T47D (cell line): ENCODE measurements at regions not wholly inside any gene's neighbourhood (a gene's known extent, or its start where the extent isn't known, plus 50 kb on each side); places are given as distances from the start of the nearest gene placed in this dataset.
A peak's percentile ranks its signal among the peaks of the same experiment; 100 is the strongest.
"Not testable (repeated sequence)": the region's sequence is repeated elsewhere in the genome, so short reads cannot be mapped to it uniquely, and the experiment has no call there.

Experiments used
- DNase-seq, 2 experiments: peaks; one replicate each; pipeline versions ENCODE4 v3.0.0 to v3.0.0-alpha.2; 2011 to 2012; ENCODE audit warnings: low read depth in 1 of 2, low spot score in 1 of 2
- JUND ChIP-seq: IDR thresholded peaks from 2 replicates; pipeline ENCODE4 v1.6.1; 2012; ENCODE audit warnings: low read depth
- in situ Hi-C: cut with HindIII; loops from 2 replicates; pipeline ENCODE4 v1.10.0; 2016; ENCODE audit warnings: low sequenced_read_pairs, low pct_unique_long_range_greater_than_20kb

- in situ Hi-C loops, result no loop called here
Measured at GRCh38 chr9:108273988-108274387, 581.8 kb downstream of the ACTL7B start.

GRCh38 chr9:108272349-108272899 is 583.4 kb downstream of the ACTL7B start:
- TF ChIP-seq JUND, result no peak
- in situ Hi-C loops, result no loop called here
- peak; percentile 66 to 83 for DNase-seq

More at GRCh38 chr9:108273988-108274387, 581.8 kb downstream of the ACTL7B start:
- TF ChIP-seq JUND, result no peak
- no peak for DNase-seq

DNA sequence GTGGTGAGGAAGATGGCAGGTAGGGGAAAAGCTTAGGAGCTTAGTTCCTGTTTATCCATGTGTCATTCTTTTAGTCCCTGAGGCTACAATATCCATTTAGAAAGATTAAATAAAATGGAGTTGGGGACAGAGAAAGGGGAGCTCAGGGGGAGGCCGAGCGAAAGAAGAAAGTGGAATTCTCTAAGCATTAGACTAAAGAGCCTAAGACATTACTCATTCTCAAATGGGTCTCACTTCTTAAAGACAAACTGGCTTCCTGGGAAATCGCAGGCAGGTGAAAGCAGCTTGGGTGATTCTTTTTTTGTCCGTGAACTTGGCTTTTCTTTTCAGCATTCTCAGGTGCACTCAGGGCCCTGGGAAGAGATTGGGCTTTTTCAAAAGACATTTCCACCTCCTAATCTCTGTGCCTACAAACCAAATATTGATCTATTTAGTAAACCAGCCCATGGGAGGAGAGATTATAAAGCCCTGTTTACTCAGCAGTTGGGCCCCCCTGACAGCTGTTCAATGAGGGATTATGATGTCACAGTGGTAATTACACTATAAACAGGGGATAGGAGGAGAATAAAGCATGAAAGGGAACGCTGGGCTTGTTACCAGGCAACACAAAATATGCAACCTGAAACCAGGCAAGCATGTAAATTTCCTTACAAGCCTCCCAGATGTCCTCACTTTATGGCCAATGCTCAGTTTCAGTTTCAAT is 584.0 kb downstream of the ACTL7B start:
- in situ Hi-C loops, result no loop called here
- DNase-seq, result peak; percentile 53 to 89

GRCh38 chr9:108271236-108271635 is 584.5 kb downstream of the ACTL7B start:
- no peak for TF ChIP-seq JUND
- DNase-seq, result no peak
- in situ Hi-C loops, result no loop called here

More for the DNA sequence above, 584.0 kb downstream of the ACTL7B start:
- TF ChIP-seq JUND, result no peak

DNA sequence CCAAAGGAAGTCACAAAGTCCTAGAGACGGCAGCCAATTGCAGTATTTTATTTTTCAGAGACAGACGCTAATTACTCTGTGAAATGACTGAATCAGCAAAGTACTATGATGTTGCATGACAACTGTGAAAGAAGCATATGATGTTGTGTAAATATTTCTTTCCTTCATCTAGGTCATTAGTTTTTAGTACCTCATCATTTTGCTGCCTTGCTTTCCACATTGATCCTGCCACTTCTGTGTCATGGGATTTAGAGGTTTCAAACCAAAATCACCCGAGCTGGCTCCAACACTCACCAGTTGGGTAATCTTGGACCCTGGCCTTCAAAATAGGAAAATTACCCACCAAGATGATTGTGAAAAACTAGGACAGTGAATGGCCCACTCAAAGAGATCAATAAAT is 585.2 kb downstream of the ACTL7B start:
- DNase-seq, result no peak
- TF ChIP-seq JUND, result no peak
- in situ Hi-C loops, result no loop called here

DNA sequence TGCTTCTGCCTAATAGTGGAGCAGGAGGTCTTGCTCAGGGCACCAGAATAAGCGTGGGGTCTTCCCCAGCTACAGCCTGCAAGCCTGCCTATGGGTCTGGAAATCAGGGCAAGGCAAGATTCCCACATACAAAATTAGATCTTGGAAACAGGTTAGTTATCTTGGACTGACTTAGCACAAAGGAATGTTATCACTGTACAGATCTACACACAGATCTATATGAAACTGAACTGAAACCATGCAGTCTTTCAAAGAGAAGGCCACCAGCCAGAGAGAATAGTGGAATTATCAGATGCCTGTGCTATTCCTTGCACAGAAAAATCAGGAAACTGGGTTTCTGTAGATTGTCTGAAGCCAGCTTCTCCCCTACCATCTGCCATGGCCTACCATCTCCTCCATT is 585.7 kb downstream of the ACTL7B start:
- no peak for DNase-seq
- no peak for TF ChIP-seq JUND
- in situ Hi-C loops, result no loop called here

- DNase-seq, result no peak
- in situ Hi-C loops, result no loop called here
- TF ChIP-seq JUND, result no peak
Measured at GRCh38 chr9:108269371-108269770, 586.4 kb downstream of the ACTL7B start.

GRCh38 chr9:108265065-108265464 is 590.7 kb downstream of the ACTL7B start:
- in situ Hi-C loops, result no loop called here
- DNase-seq, result no peak
- TF ChIP-seq JUND, result no peak

DNA sequence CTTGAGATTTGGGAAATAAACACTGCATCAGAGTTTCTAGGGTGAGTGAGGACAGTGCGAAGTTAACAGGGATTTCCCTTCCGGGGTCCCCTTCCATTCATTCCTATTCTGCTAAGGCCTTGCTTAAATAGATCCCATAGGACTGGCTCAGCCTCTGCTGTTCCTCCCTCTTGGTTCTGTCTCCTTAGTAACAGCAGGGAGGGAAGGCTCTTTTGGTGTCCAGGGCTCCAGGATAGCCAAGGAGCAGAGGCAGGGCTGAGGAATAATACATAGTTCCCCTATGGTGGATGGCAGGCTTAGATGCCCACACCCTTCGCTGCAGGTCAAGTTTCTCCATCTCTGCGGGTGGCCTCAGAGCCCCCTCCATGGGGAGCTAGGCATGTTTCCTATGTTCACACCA is 591.7 kb downstream of the ACTL7B start:
- TF ChIP-seq JUND, result no peak
- no peak for DNase-seq
- in situ Hi-C loops, result no loop called here

DNA sequence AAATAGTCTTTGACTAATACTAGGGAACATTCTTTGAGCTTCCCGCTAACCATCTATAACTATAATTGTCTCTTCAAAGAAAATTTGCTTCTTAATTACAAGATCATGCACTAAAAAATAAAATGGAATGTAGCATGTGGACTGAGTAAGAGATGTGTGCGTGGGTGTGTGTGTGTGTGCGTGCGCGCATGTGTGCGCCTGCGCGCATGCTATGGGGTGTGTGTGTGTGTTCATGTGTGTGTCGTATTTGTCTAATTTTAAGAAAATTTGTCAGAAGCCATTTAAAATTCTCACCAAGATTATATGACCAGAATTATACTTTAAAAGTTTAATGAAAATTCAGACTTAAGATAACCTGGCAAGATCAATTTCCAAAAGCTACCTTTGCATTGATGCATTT is 593.0 kb downstream of the ACTL7B start:
- no peak for DNase-seq
- in situ Hi-C loops, result no loop called here
- no peak for TF ChIP-seq JUND

- DNase-seq, result no peak
- in situ Hi-C loops, result no loop called here
- no peak for TF ChIP-seq JUND
Measured at GRCh38 chr9:108259917-108260675, 595.7 kb downstream of the ACTL7B start.

GRCh38 chr9:108258640-108259039 is 597.1 kb downstream of the ACTL7B start:
- DNase-seq, result no peak
- in situ Hi-C loops, result no loop called here
- TF ChIP-seq JUND, result no peak

GRCh38 chr9:108257382-108257781 is 598.4 kb downstream of the ACTL7B start:
- DNase-seq, result no peak
- in situ Hi-C loops, result no loop called here
- no peak for TF ChIP-seq JUND

DNA sequence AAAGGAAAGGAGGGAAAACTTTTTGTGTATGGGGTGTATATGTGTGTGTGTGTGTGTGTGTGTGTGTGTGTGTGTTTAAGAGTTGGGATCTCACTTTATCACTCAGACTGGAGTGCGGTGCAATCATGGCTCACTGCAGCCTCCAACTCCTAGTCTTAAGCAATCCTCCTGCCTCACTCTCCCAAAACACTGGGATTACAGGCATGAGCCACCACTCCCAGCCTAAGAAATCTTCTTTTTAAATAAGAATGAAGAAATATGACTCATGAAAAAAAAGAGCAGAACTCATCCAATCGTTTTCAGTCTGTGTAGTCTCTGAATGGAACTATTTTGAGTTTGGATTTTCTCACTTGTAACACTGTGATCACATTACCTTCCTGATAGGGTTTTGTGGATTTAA is 601.5 kb downstream of the ACTL7B start:
- no peak for TF ChIP-seq JUND
- DNase-seq, result no peak
- in situ Hi-C loops, result no loop called here

DNA sequence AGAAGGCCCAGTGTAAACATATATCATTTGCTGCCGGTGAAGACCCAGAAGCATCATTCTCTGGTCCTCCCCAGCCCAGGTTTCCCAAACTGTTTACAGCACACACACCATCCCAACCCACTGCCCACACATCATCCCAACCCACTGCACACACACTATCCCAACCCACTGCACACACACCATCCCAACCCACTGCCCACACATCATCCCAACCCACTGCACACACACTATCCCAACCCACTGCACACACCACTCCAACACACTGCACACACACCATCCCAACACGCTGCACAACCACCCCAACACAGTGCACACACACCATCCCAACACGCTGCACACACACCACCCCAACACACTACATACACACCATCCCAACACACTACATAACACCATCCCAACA is 608.4 kb downstream of the ACTL7B start:
- in situ Hi-C loops, DNase-seq: not testable (repeated sequence)
